HG03469 (cell line): ENCODE measurements at regions not wholly inside any gene's neighbourhood (a gene's known extent, or its start where the extent isn't known, plus 50 kb on each side); places are given as distances from the start of the nearest gene placed in this dataset.
"Not testable (repeated sequence)": the region's sequence is repeated elsewhere in the genome, so short reads cannot be mapped to it uniquely, and the experiment has no call there.

Experiments
- ATAC-seq: cut with Tn5 transposase; IDR thresholded peaks from one replicate; pipeline ENCODE4 v1.9.1; 2021; ENCODE audit warnings: mild to moderate bottlenecking, moderate library complexity, moderate number of reproducible peaks; ENCODE audit not compliant: unreplicated experiment

DNA sequence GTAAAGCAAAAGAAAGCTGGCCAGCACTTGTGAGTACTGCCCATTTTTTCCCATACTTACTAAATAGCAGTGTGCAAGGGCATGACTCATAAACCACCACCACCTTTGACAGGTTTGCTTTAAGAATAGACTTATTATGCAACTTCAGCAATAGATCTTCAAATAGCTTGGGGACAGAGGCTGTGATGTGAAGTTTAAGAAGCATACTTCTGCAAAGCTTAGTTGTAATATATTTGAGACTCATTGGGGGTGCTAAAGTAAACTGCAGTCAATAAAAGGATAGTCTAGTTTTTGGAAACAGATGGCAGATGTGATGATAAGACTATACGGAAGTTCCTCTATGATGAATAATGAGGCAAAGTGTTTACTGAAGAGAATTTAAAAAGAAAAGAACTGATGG is 210.0 kb downstream of the PLA2G4A start:
- ATAC-seq: no peak

DNA sequence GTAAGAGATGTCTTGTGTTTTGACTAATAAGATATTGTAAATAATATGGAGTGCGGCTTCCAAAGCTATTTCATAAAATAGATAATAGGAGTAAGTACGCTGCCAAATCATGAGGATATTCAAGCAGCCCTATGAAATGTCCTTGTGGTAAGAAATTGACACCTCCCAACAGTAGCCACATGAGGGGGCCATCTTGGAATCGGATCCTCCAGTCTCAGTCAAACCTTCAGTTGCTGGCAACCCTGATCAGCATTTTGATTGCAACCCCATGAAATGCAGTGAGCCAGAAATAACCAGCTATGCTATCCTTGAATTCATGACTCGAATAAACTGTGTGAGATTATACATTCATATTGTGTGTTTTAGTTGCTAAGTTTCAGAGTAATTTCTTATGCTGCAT is 212.4 kb downstream of the PLA2G4A start:
- ATAC-seq: no peak

DNA sequence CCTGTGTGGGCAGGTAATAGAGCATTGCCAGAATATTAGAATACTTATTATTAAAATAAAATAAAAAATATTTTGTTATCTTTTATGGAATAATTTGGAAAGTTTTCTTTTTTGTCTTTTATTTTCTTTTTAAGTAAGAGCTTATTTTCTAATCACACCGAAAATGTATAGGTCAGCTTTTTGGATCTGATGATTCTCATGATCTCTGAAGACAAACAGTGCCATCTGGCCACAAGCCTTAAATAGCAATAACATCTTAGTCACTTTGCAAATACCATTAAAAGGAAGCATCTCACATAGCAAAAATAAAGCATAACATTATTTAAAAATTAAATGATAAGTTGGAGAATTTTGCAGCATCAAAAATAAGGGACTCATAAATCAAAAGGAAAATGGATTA is 213.8 kb downstream of the PLA2G4A start:
- ATAC-seq: no peak

DNA sequence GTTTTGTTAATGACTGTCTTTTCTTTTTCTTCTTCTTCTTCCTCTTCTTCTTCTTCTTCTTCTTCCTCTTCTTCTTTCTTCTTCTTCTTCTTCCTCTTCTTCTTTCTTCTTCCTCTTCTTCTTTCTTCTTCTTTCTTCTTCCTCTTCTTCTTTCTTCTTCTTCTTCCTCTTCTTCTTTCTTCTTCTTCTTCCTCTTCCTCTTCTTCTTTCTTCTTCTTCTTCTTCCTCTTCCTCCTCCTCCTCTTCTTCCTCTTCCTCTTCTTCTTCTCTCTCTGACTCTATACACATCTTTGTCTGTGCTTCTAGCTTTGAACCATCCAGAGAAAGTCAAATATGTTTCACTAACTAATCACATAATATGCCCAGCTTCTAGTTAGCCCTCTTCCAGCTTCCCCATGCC is 214.7 kb downstream of the PLA2G4A start:
- ATAC-seq: not testable (repeated sequence)

DNA sequence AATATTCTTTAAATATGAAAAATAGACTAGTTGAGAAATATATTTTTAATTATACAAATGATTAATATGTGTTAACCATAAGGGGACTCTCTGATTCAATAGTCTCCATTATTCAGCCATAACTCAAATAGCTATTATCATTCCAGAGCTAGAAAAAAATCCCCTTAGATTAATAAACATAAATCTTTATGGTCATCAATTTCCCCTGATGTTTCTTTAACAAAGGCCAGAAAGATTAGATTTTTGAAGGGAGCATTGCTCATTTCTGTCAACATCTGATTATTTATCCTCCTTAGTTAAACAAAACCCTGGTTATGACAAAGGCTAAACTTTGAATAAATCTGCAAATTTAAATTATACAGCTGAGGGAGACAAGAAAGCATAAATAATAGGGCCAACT is 215.7 kb downstream of the PLA2G4A start:
- no peak for ATAC-seq

DNA sequence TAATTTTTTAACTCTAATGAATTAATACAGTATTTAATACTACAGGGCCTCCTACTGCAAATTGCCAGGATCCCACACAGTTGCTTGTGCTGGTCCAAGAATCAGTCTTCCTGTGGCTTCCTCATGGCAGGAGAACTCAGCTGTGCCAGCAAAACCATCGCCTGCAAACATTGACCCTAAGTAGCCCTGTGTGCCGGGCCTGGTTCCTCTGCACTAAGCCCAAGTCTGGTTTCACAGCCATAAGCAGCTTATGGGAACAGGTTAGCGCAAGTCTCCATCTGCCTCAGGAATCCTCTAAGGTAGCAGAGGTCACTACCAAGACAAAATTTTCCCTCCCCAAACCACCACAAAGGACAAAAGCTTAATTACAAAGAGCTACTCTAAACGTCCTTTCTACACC is 216.6 kb downstream of the PLA2G4A start:
- no peak for ATAC-seq

- ATAC-seq: no peak
These were observed 217.5 kb downstream of the PLA2G4A start for GRCh38 chr1:187046293-187046692.

GRCh38 chr1:187047298-187047697 is 218.5 kb downstream of the PLA2G4A start:
- ATAC-seq: no peak

GRCh38 chr1:187051618-187052232 is 223.0 kb downstream of the PLA2G4A start:
- peak; percentile 85 for ATAC-seq

- no peak for ATAC-seq
These were observed 225.1 kb downstream of the PLA2G4A start for GRCh38 chr1:187053876-187054275.

DNA sequence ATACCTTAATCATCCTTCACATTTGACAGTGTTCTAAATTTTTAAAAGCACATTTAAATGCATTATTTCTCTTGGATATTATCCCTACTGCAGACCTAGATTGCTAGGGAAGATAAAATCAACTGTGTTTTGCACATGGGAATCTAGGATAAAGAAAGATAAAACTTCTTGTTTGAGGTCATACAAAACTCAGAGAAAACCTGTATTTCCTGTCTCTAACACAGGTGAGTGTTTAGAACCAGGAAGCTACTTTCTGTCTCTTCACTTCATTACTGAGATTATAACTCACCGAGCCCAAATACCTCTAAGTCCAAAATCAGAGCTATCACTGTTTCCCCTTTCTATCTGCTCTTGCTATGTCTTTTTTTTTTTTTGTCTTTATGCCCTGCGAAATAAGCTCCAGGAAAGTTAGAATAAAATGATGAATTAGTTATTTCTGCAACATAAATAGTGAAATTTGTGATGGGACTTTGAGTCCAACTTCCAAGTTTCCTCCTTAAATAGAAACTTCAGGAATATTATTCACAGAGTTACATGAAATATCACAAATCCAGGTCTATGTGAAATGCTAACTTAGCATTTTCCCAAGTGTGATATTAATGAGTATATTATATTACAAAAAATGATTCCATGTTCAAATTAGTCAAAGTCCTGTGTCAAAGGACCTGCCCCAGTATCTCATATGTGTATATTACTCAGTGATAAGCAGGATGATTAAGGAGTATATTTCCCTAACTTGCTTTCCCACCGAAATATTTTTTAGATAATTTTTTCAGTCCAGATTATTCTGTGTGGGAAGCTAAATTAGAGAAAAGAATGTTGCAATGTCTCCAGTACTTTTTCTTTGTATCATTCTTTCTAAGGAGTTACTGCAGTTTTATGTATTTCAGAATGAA is 226.4 kb downstream of the PLA2G4A start:
- ATAC-seq: no peak

DNA sequence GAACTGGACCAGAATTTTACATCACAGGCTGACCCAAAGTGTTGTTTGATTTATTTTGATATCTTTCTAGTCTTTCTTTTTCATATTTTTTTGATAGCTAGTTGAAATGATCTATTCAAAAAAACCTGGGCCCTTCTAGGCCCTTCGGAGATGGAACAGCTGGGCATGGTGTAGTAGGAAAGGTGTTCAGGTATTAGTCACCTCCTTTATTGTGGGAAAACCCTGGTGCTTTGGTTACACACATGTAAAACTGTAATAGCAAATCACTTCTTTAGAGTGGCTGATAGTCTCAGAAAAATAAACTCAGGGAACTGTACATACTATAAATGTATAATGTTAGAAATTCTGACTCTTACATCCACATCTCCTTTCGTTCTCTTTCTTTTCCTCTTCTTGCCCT is 234.5 kb downstream of the PLA2G4A start:
- no peak for ATAC-seq

- no peak for ATAC-seq
These were observed 238.4 kb downstream of the PLA2G4A start for GRCh38 chr1:187067160-187067559.

DNA sequence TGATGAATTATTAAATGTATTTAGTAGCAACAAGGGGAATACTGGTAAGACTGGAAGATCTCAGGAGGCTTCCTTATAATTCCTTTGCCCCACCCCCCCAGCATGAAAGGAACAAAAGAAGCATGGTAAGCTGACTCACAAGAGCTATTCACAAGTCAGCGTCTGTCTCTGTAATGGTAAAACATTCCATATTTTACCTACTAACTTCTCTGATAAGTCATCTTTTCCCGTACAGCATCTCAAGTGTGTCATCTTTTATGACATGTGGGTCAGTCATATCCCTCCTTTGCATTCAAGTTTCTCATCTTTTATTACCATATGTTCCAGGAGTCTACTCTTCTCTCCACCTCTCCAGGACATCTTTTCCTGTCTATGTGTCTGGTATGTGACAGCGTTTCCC is 241.3 kb downstream of the PLA2G4A start:
- no peak for ATAC-seq

DNA sequence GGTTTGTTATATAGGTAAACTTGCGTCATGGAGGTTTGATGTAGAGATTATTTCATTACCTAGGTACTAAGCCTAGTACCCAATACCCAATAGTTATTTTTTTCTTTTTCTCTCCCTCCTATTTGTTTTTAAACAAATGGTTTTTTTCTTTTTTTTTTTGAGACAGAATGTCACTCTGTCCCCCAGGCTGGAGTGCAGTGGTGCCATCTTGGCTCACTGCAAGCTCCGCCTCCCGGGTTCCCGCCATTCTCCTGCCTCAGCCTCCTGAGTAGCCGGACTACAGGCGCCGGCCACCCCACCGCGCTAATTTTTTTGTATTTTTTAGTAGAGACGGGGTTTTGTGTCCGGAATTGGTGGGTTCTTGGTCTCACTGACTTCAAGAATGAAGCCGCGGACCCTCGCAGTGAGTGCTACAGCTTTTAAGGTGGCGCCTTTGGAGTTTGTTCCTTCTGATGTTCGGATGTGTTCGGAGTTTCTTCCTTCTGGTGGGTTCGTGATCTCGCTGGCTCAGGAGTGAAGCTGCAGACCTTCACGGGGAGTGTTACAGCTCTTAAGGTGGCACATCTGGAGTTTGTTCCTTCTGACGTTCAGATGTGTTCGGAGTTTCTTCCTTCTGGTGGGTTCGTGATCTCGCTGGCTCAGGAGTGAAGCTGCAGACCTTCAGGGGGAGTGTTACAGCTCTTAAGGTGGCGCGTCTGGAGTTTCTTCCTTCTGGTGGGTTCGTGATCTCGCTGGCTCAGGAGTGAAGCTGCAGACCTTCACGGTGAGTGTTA is 243.7 kb downstream of the PLA2G4A start:
- ATAC-seq: peak; percentile 64

GRCh38 chr1:187073035-187073560 is 244.3 kb downstream of the PLA2G4A start:
- peak; percentile 4 for ATAC-seq

DNA sequence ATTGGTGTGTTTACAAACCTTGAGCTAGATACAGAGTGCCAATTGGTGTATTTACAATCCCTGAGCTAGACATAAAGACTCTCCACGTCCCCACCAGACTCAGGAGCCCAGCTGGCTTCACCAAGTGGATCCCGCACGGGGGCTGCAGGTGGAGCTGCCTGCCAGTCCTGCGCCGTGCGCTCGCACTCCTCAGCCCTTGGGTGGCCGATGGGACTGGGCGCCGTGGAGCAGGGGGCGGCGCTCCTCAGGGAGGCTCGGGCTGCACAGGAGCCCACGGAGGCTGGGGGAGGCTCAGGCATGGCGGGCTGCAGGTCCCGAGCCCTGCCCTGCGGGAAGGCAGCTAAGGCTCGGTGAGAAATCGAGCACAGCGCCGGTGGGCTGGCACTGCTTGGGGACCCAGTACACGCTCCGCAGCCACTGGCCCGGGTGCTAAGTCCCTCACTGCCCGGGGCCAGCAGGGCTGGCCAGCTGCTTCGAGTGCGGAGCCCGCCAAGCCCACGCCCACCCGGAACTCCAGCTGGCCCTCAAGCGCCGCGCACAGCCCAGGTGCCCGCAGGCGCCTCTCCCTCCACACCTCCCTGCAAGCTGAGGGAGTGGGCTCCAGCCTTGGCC is 245.0 kb downstream of the PLA2G4A start:
- ATAC-seq: not testable (repeated sequence)

GRCh38 chr1:187074445-187075048 is 245.8 kb downstream of the PLA2G4A start:
- no peak for ATAC-seq

DNA sequence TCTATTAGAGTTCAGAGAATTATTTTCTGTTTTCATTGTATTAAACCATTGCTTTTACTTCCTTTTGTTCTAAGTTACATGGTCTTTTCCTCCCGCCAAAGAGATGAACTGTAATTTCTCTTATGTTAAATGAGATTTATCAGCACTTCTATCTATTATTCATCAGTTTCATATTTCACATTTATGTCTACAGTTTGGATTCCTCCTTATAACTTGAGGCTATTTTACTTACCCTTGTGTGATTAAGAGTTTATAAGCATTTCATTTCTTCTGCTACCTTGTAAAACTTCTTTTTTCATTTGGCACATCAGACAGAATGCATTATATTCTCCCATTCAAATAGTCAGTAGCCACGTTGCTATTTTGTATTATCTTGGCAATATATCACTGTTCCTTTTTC is 248.2 kb downstream of the PLA2G4A start:
- no peak for ATAC-seq

DNA sequence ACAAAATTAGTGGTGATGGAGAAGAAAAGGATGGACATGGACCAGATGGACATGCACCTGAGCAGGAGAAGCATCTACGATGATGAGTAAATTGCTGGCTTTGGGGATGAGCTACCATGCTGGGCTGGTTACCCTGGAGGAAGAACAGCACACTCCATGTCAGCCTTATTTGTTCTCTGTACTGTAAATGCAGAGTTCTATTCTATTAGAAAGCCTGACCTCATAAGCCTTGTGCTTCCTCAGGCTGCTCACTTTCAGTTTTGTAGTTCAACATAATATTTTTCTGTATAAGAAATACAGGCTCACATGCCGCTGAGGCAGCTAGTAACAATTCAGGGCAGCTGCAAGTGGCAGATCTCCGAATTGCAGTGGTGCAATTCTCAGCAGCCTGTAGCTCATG is 249.6 kb downstream of the PLA2G4A start:
- ATAC-seq: no peak

GRCh38 chr1:187078916-187079315 is 250.2 kb downstream of the PLA2G4A start:
- no peak for ATAC-seq
